Progenitor cell of endocrine pancreas (in vitro differentiated cells): ENCODE measurements at regions not wholly inside any gene's neighbourhood (a gene's known extent, or its start where the extent isn't known, plus 50 kb on each side); places are given as distances from the start of the nearest gene placed in this dataset.

Experiments
- DNase-seq: peaks from one replicate; pipeline ENCODE4 v3.0.0; 2021; ENCODE audit warnings: low spot score; ENCODE audit not compliant: unreplicated experiment
- H3K27ac Mint-ChIP-seq: 2 replicates; pipeline ENCODE4 v1.8.0; 2021; ENCODE audit warnings: mild to moderate bottlenecking, moderate library complexity, mixed read lengths
- H3K27me3 Mint-ChIP-seq: 2 replicates; pipeline ENCODE4 v1.8.0; 2021; ENCODE audit warnings: mixed read lengths
- H3K36me3 Mint-ChIP-seq: 2 replicates; pipeline ENCODE4 v1.8.0; 2022; ENCODE audit warnings: mixed read lengths; ENCODE audit not compliant: insufficient read depth
- H3K4me1 Mint-ChIP-seq: 2 replicates; pipeline ENCODE4 v1.8.0; 2021; ENCODE audit warnings: low read depth, mixed read lengths
- H3K4me3 Mint-ChIP-seq: 2 replicates; pipeline ENCODE4 v1.8.0; 2021; ENCODE audit warnings: low read depth, mild to moderate bottlenecking, moderate library complexity, mixed read lengths
- H3K9me3 Mint-ChIP-seq: 2 replicates; pipeline ENCODE4 v1.8.0; 2021; ENCODE audit warnings: low read depth, mixed read lengths
- TF ChIP-seq, protein P1 (sequence below): fragments of 200-600 bp; sonication (generic); IDR thresholded peaks from one replicate; pipeline ENCODE4 v1.5.0; 2021; ENCODE audit warnings: antibody characterized with exemption, mild to moderate bottlenecking; ENCODE audit not compliant: unreplicated experiment

DNA sequence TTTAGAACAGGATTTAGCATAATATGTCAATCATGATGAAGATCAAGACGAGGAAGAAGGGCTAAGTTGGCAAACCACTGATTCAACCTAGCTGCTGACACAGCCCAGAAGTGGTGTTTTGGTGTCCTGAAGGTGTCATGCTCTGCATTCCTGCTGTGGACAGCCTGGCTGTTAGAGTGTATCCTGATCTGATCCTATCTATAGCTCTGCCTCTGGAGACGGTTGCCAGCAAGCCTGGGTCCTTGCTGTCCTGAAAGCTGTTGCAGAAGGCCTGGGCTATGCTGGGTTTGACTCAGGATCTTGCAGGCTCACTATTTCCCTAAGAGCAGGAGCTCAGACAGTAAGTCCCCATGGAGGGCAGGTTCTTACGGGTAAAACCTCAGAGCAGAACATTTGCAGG is 416.4 kb downstream of the TSHZ3 start:
- H3K27me3 Mint-ChIP-seq, result peaks cover 2% of the 10 kb centered on the region
- no peaks in the 10 kb centered on the region for H3K36me3 Mint-ChIP-seq
- no peak overlapping the region for H3K4me3 Mint-ChIP-seq
- no peak for DNase-seq
- H3K9me3 Mint-ChIP-seq, result no peaks in the 10 kb centered on the region
- no peaks in the 10 kb centered on the region for H3K4me1 Mint-ChIP-seq
- no peak overlapping the region for H3K27ac Mint-ChIP-seq
- TF ChIP-seq, protein P1, sequence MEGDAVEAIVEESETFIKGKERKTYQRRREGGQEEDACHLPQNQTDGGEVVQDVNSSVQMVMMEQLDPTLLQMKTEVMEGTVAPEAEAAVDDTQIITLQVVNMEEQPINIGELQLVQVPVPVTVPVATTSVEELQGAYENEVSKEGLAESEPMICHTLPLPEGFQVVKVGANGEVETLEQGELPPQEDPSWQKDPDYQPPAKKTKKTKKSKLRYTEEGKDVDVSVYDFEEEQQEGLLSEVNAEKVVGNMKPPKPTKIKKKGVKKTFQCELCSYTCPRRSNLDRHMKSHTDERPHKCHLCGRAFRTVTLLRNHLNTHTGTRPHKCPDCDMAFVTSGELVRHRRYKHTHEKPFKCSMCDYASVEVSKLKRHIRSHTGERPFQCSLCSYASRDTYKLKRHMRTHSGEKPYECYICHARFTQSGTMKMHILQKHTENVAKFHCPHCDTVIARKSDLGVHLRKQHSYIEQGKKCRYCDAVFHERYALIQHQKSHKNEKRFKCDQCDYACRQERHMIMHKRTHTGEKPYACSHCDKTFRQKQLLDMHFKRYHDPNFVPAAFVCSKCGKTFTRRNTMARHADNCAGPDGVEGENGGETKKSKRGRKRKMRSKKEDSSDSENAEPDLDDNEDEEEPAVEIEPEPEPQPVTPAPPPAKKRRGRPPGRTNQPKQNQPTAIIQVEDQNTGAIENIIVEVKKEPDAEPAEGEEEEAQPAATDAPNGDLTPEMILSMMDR, result no peak

DNA sequence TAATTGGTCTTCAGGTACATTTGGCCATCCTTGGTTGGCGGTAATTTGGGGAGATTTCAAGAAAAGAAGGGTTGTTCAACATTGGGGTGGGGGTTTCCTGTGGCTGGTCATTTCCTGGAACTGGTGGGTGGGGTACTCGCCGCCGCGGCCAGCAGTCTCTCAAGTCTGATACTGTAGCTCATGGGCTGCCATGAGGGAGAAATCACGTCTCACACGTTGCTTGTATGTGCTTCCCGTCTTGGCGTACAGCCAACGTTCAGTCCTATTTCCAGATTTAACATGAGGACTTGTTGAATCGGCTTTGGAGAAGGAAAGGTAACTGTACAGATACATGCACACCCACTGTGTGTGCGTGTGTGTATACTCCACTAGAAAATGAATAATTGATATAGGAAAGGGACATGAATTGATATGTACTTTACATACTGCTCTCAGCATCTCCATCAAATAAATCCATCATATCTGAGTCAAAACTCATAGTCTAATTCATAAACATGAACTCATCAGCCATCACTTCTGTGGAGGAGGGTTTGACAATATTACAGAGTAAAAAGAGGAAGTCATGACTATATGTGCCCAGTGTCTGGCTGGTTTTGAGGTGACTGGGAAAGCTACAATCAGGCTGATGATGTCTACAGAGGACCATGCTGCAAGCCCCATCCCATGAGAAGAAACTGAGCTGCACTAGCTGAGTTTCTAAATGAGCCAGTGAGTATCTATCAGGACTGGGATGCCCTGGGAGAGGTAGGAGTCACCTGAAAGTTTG is 418.1 kb downstream of the TSHZ3 start:
- H3K36me3 Mint-ChIP-seq, result no peaks in the 10 kb centered on the region
- DNase-seq, result no peak
- peaks cover 10% of the 10 kb centered on the region for H3K27me3 Mint-ChIP-seq
- H3K4me3 Mint-ChIP-seq, result no peak overlapping the region
- no peaks in the 10 kb centered on the region for H3K9me3 Mint-ChIP-seq
- H3K4me1 Mint-ChIP-seq, result no peaks in the 10 kb centered on the region
- TF ChIP-seq, protein P1, result no peak
- no peak overlapping the region for H3K27ac Mint-ChIP-seq

DNA sequence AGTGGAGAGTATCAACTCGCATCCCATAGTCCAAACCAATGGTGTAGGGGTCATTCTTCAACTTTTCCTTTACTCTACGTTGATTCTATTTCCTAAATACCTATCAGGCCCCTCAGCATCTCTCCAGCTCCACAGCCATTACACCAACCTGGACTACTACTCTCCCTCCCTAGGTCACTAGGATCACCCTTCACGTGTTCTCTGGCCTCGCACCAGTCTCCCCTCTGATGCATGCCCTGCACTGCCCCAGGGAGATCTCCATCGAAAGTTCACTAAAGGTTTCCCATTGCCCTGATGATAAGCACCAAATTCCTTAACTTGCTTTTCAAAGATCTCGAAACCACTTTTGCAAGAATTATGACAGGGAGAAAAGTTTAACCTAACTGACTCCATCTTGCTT is 421.5 kb downstream of the TSHZ3 start:
- TF ChIP-seq, protein P1, result no peak
- no peaks in the 10 kb centered on the region for H3K9me3 Mint-ChIP-seq

GRCh38 chr19:30924670-30925069 is 424.6 kb downstream of the TSHZ3 start:
- H3K36me3 Mint-ChIP-seq, result no peaks in the 10 kb centered on the region
- TF ChIP-seq, protein P1, result no peak
- peaks cover 5% of the 10 kb centered on the region for H3K4me1 Mint-ChIP-seq
- no peaks in the 10 kb centered on the region for H3K9me3 Mint-ChIP-seq
- no peak overlapping the region for H3K27ac Mint-ChIP-seq
- no peak overlapping the region for H3K4me3 Mint-ChIP-seq
- DNase-seq, result no peak
- H3K27me3 Mint-ChIP-seq, result peaks cover 33% of the 10 kb centered on the region

More for the DNA sequence above, 421.5 kb downstream of the TSHZ3 start:
- Mint-ChIP-seq H3K4me3 (no peak overlapping the region), H3K27ac (no peak overlapping the region), H3K4me1 (no peaks in the 10 kb centered on the region), H3K36me3 (no peaks in the 10 kb centered on the region), H3K27me3 (peaks cover 21% of the 10 kb centered on the region)
- no peak for DNase-seq

- no peak for DNase-seq
- H3K27ac Mint-ChIP-seq, result no peak overlapping the region
- no peaks in the 10 kb centered on the region for H3K9me3 Mint-ChIP-seq
- peaks cover 7% of the 10 kb centered on the region for H3K4me1 Mint-ChIP-seq
- H3K4me3 Mint-ChIP-seq, result no peak overlapping the region
- no peaks in the 10 kb centered on the region for H3K36me3 Mint-ChIP-seq
- TF ChIP-seq, protein P1, result no peak
- H3K27me3 Mint-ChIP-seq, result peaks cover 39% of the 10 kb centered on the region
These were observed 425.1 kb downstream of the TSHZ3 start for GRCh38 chr19:30924069-30924636.
